SK-N-SH (cell line): ENCODE measurements at regions not wholly inside any gene's neighbourhood (a gene's known extent, or its start where the extent isn't known, plus 50 kb on each side); places are given as distances from the start of the nearest gene placed in this dataset.

Experiments
- CTCF ChIA-PET: fragments of 300-600, 350-600 bp; formaldehyde crosslinking; extraction: SDS; loops from one replicate; lab custom pipeline; 2021; lab: Yijun Ruan, JAX
- POLR2A ChIA-PET: fragments of 350-600 bp; sonication (Branson Sonifier 250); formaldehyde crosslinking; extraction: SDS; loops from one replicate; lab custom pipeline; 2020; ENCODE audit warnings: antibody characterized with exemption, inconsistent platforms; lab: Yijun Ruan, JAX
- DNase-seq: peaks from one replicate; pipeline ENCODE4 v3.0.0; 2012
- H2AFZ ChIP-seq: fragments of 200-600 bp; sonication (generic); 2 replicates; pipeline ENCODE4 v1.8.1; 2016; ENCODE audit warnings: antibody characterized with exemption, mild to moderate bottlenecking, low read depth
- H3F3A ChIP-seq: fragments of 200-600 bp; sonication (generic); replicated peaks from 2 replicates; pipeline ENCODE3; 2016; ENCODE audit warnings: antibody characterized with exemption, mild to moderate bottlenecking; ENCODE audit not compliant: insufficient read depth
- H3K27ac ChIP-seq, 2 experiments: fragments of 200-500 bp in 1 of 2; fragments of 200-600 bp in 1 of 2; sonication (Bioruptor generic) in 1 of 2; sonication (generic), shearing (Covaris generic) in 1 of 2; 2 replicates each; pipeline versions ENCODE4 v1.5.1 to v1.6.1; 2014 to 2016; ENCODE audit warnings: low read depth in 2 of 2, inconsistent platforms in 1 of 2, low read length in 1 of 2, mild to moderate bottlenecking in 1 of 2, mixed read lengths in 1 of 2
- H3K27me3 ChIP-seq: fragments of 200-600 bp; sonication (generic), shearing (Covaris generic); 2 replicates; pipeline ENCODE4 v1.6.1; 2016; ENCODE audit warnings: mixed run types; ENCODE audit not compliant: insufficient read depth
- H3K36me3 ChIP-seq, 2 experiments: fragments of 200-500 bp in 1 of 2; fragments of 200-600 bp in 1 of 2; sonication (Bioruptor generic) in 1 of 2; sonication (generic) in 1 of 2; replicated peaks in 1 of 2; 2 replicates each; pipeline versions ENCODE3 to v1.5.1; 2014 to 2016; ENCODE audit warnings: low read length in 1 of 2, mild to moderate bottlenecking in 1 of 2; ENCODE audit not compliant: insufficient read depth in 2 of 2, control insufficient read depth in 1 of 2
- H3K4me1 ChIP-seq, 2 experiments: fragments of 200-500 bp in 1 of 2; fragments of 200-600 bp in 1 of 2; sonication (Bioruptor generic) in 1 of 2; sonication (generic), shearing (Covaris generic) in 1 of 2; 2 replicates each; pipeline versions ENCODE4 v1.5.1 to v1.6.1; 2014 to 2016; ENCODE audit warnings: low read depth in 1 of 2, low read length in 1 of 2, mixed run types in 1 of 2; ENCODE audit not compliant: insufficient read depth in 2 of 2, control insufficient read depth in 1 of 2
- H3K4me2 ChIP-seq: fragments of 200-600 bp; sonication (generic), shearing (Covaris generic); 2 replicates; pipeline ENCODE4 v1.6.1; 2017; ENCODE audit warnings: mixed run types
- H3K4me3 ChIP-seq, 2 experiments: fragments of 200-500 bp in 1 of 2; fragments of 200-600 bp in 1 of 2; sonication (Bioruptor generic) in 1 of 2; sonication (generic), shearing (Covaris generic) in 1 of 2; 2 replicates each; pipeline versions ENCODE4 v1.5.1 to v1.8.1; 2014 to 2016; ENCODE audit warnings: low read depth in 2 of 2, inconsistent platforms in 1 of 2, low read length in 1 of 2, mild to moderate bottlenecking in 1 of 2, mixed read lengths in 1 of 2, moderate library complexity in 1 of 2
- H3K79me2 ChIP-seq: fragments of 200-600 bp; sonication (generic); 2 replicates; pipeline ENCODE4 v1.8.1; 2017; ENCODE audit warnings: mild to moderate bottlenecking; ENCODE audit not compliant: insufficient read depth
- H3K9ac ChIP-seq: fragments of 200-600 bp; sonication (generic); 2 replicates; pipeline ENCODE4 v1.6.1; 2017; ENCODE audit warnings: mixed run types
- H3K9me2 ChIP-seq: fragments of 200-600 bp; sonication (generic); 2 replicates; pipeline ENCODE4 v1.6.1; 2017; ENCODE audit warnings: mixed run types
- H3K9me3 ChIP-seq: fragments of 200-600 bp; sonication (generic); 2 replicates; pipeline ENCODE4 v1.6.1; 2017; ENCODE audit warnings: mixed run types, mild to moderate bottlenecking, moderate library complexity
- H4K20me1 ChIP-seq: fragments of 200-600 bp; sonication (generic); 2 replicates; pipeline ENCODE4 v1.6.1; 2017; ENCODE audit warnings: mild to moderate bottlenecking, mixed run types; ENCODE audit not compliant: insufficient read depth
- CTCF ChIP-seq: fragments of 200-600 bp; sonication (generic); IDR thresholded peaks from 2 replicates; pipeline ENCODE4 v1.6.1; 2017; ENCODE audit warnings: antibody characterized with exemption, mild to moderate bottlenecking, moderate library complexity
- MEF2A ChIP-seq: IDR thresholded peaks from 2 replicates; pipeline ENCODE4 v1.4.0; 2012; ENCODE audit warnings: low read depth, borderline replicate concordance
- MXI1 ChIP-seq: IDR thresholded peaks from 2 replicates; pipeline ENCODE4 v1.6.1; 2012; ENCODE audit warnings: mild to moderate bottlenecking, low read depth, low read length, improper control_type of control experiment
- TCF12 ChIP-seq: IDR thresholded peaks from 2 replicates; pipeline ENCODE4 v1.4.0; 2012
- WGBS: methylation state at CpG from one replicate; pipeline ENCODE4 v1.1.6; 2017; ENCODE audit warnings: low lambda C conversion rate; 5-methylcytosine and 5-hydroxymethylcytosine counted together

DNA sequence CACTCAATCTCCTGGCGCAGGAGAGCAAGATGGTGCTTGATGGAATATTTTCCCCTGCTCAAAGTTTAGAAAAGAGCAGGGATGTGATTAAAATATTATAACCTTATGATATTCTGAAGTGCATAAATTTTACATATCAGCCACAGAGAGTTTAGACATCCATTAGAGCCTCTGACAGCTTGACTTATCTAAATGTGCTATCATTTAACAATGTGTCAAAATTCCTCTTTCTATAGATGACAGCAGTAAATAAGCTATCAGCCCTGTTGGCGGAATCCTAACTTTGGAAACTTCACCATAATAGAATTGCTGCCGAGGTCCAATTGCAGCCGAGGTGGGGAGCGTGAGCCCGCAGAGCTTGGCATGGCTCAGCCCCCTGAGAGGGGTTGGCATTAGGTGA is 117.7 kb upstream of the MYL2 start:
- Histone ChIP-seq H3K9ac (no peak overlapping the region), H3F3A (no peaks in the 10 kb centered on the region), H3K27ac (no peak overlapping the region)
- DNase-seq = no peak
- no peak for TF ChIP-seq MEF2A
- TF ChIP-seq, all 33 proteins: peak for 0
- Histone ChIP-seq H3K4me1 (peaks cover 0 to 4% of the 10 kb centered on the region in 2 experiments; a peak in 1 of 4 replicates), H3K36me3 (no peaks in the 10 kb centered on the region), H3K4me2 (no peak overlapping the region), H3K27me3 (peaks cover 27% of the 10 kb centered on the region), H3K4me3 (no peak overlapping the region), H3K79me2 (no peaks in the 10 kb centered on the region), H3K9me2 (no peaks in the 10 kb centered on the region), H4K20me1 (no peaks in the 10 kb centered on the region), H3K9me3 (no peaks in the 10 kb centered on the region), H2AFZ (no peak overlapping the region)
- ChIA-PET CTCF (interaction anchor here (0.8 to 1.3 kb wide), 2 partner anchors 10 to 13 kb away, joined by 3 to 4 read pairs; no protein-coding TSS in a partner anchor), POLR2A (no interaction called here)
- 64% methylated on average over 6 of the region's 6 CpGs for WGBS

- H3K9ac ChIP-seq = no peak overlapping the region
- TF ChIP-seq CTCF = no peak
Observed at GRCh38 chr12:111037047-111037446, 116.7 kb upstream of the MYL2 start.

DNA sequence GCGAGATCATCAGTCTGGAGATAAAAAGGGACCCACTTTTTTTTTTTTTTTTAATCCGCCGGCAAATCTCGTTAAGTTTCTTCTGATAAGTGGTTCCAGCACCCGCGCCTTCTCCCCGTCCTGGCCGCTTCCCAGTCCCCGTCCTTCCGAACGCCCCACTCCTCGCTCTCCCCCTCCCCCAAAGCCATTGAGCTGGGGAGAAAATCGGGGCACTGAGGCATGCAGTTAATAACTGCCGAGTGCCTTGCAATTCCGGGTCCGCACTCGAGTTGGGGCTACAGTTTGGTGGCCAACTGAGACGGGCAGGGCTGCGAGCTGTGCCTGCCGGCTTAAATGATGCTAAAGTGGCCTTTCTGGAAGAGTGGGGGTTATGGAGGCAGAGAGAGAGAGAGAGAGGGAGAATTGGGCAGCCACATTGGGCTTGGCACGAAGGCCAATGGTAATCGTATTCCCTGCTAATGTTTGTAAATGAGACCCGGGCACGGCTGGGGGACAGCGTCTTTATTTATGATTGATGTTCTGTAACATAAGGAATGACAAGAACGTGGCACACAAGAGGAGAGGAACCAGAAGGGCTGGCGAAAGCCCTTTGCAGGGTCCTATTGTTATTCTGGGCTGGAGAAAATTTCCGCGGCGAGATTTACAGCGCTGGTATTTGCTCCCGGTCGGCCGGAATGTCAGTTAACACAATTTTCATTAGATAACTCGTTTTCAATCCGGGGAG is 115.4 kb upstream of the MYL2 start:
- H3K27me3 ChIP-seq = peaks cover 40% of the 10 kb centered on the region
- CTCF ChIA-PET = interaction anchor here (0.6 to 2.5 kb wide), 4 partner anchors 11 to 277 kb away, joined by 3 to 10 read pairs (median 4); no protein-coding TSS in a partner anchor

More at GRCh38 chr12:111037047-111037446, 116.7 kb upstream of the MYL2 start:
- Histone ChIP-seq H3K4me3 (no peak overlapping the region), H3K9me3 (no peaks in the 10 kb centered on the region), H2AFZ (no peak overlapping the region), H3K79me2 (no peaks in the 10 kb centered on the region), H3K27ac (no peak overlapping the region), H3K36me3 (no peaks in the 10 kb centered on the region), H3K9me2 (no peaks in the 10 kb centered on the region), H4K20me1 (no peaks in the 10 kb centered on the region), H3F3A (no peaks in the 10 kb centered on the region), H3K4me2 (no peak overlapping the region), H3K27me3 (peaks cover 37% of the 10 kb centered on the region), H3K4me1 (peaks cover 0 to 6% of the 10 kb centered on the region in 2 experiments; a peak in 1 of 4 replicates)
- DNase-seq = no peak
- ChIA-PET POLR2A (no interaction called here), CTCF (interaction anchor here (2.5 kb wide), 1 partner anchor 12 kb away, joined by 10 read pairs; no protein-coding TSS in a partner anchor)
- WGBS = 61% methylated on average over 23 of the region's 23 CpGs

More for the DNA sequence above, 115.4 kb upstream of the MYL2 start:
- TF ChIP-seq TCF12 = no peak
- peak; percentile 49; the same call in 1 of the 2 replicates for TF ChIP-seq MXI1
- TF ChIP-seq, all 33 proteins: peak for 1
- H3K27ac ChIP-seq = peak overlapping the region in 1 of 2 experiments; percentile 58; a peak in 1 of 4 replicates
- H3K79me2 ChIP-seq = no peaks in the 10 kb centered on the region
- peak overlapping the region in 1 of 2 experiments; percentile 51; a peak in 2 of 4 replicates for H3K4me3 ChIP-seq
- H3K9me3 ChIP-seq = no peaks in the 10 kb centered on the region
- WGBS = 4% methylated on average over 33 of the region's 36 CpGs
- no peaks in the 10 kb centered on the region for H3K36me3 ChIP-seq
- H3K9me2 ChIP-seq = no peaks in the 10 kb centered on the region
- no peak overlapping the region for H3K9ac ChIP-seq
- H4K20me1 ChIP-seq = no peaks in the 10 kb centered on the region
- POLR2A ChIA-PET = no interaction called here
- H3F3A ChIP-seq = no peaks in the 10 kb centered on the region
- peaks cover 0 to 6% of the 10 kb centered on the region in 2 experiments; a peak in 2 of 4 replicates for H3K4me1 ChIP-seq
- no peak overlapping the region for H2AFZ ChIP-seq
- H3K4me2 ChIP-seq = no peak overlapping the region
- peak; percentile 73 for DNase-seq
